KMS-11 (cell line): ENCODE measurements at regions not wholly inside any gene's neighbourhood (a gene's known extent, or its start where the extent isn't known, plus 50 kb on each side); places are given as distances from the start of the nearest gene placed in this dataset.

ENCODE experiments used
- H2AFZ ChIP-seq: fragments of 200-600 bp; sonication (generic); 2 replicates; pipeline ENCODE4 v1.6.1; 2016; ENCODE audit warnings: antibody characterized with exemption, mixed run types, low read depth
- H3K27ac ChIP-seq: fragments of 200-600 bp; sonication (generic); 2 replicates; pipeline ENCODE4 v1.6.1; 2016; ENCODE audit warnings: mild to moderate bottlenecking, mixed run types
- H3K27me3 ChIP-seq: fragments of 200-600 bp; sonication (generic); 2 replicates; pipeline ENCODE4 v1.6.1; 2017; ENCODE audit warnings: mild to moderate bottlenecking, low read depth, mixed run types, moderate library complexity; ENCODE audit not compliant: insufficient read depth
- H3K36me3 ChIP-seq: fragments of 200-600 bp; sonication (generic); 2 replicates; pipeline ENCODE4 v1.6.1; 2017; ENCODE audit warnings: mild to moderate bottlenecking, mixed run types; ENCODE audit not compliant: insufficient read depth
- H3K4me1 ChIP-seq: fragments of 200-600 bp; sonication (generic); 2 replicates; pipeline ENCODE4 v1.6.1; 2016; ENCODE audit warnings: mild to moderate bottlenecking, low read depth, mixed run types; ENCODE audit not compliant: poor library complexity, severe bottlenecking
- H3K4me2 ChIP-seq: fragments of 200-600 bp; sonication (generic); 2 replicates; pipeline ENCODE4 v1.7.0; 2016; ENCODE audit warnings: mild to moderate bottlenecking, mixed run types
- H3K4me3 ChIP-seq: fragments of 200-600 bp; sonication (generic); IDR thresholded peaks from 2 replicates; pipeline ENCODE4 v1.6.1; 2017; ENCODE audit warnings: low read depth, low read length, mixed read lengths; ENCODE audit not compliant: insufficient read depth
- H3K79me2 ChIP-seq: fragments of 200-600 bp; sonication (generic); 2 replicates; pipeline ENCODE4 v1.6.1; 2016; ENCODE audit warnings: low read depth, mixed run types; ENCODE audit not compliant: insufficient read depth
- H3K9ac ChIP-seq: fragments of 200-600 bp; sonication (generic); 2 replicates; pipeline ENCODE4 v1.6.1; 2016; ENCODE audit warnings: mild to moderate bottlenecking, mixed run types
- H4K20me1 ChIP-seq: fragments of 200-600 bp; sonication (generic); 2 replicates; pipeline ENCODE4 v1.6.1; 2016; ENCODE audit warnings: mild to moderate bottlenecking, mixed run types; ENCODE audit not compliant: insufficient read depth
- TF ChIP-seq, protein P1 (sequence below): fragments of 200-600 bp; sonication (generic); conservative IDR thresholded peaks from 2 replicates; pipeline ENCODE4 v1.6.1; 2017; ENCODE audit warnings: low read depth, mild to moderate bottlenecking, antibody characterized with exemption, low read length, moderate library complexity, mixed read lengths

DNA sequence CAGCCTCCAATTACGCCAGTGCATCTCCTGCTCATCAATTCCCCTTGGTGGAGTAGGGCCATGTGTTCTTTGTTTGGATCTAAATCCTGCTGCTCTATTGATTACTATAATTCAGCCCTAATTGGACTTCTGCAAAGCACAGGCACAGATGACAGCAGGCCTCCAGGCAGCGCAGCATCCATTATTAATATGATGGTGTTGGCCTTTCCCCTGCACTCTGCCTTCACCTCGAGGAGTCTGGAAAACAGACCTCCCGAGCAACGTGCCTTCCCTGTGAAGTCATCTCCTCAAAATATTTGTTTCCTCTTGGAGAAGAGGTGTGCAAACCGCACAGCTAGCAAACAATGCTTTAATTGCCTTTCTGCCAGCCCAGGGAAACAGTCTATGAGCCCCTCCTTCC lies 92.5 kb downstream of the UQCRFS1 start:
- H4K20me1 ChIP-seq, result no peaks in the 10 kb centered on the region
- no peak overlapping the region for H2AFZ ChIP-seq
- H3K4me3 ChIP-seq, result no peak overlapping the region
- TF ChIP-seq, protein P1, sequence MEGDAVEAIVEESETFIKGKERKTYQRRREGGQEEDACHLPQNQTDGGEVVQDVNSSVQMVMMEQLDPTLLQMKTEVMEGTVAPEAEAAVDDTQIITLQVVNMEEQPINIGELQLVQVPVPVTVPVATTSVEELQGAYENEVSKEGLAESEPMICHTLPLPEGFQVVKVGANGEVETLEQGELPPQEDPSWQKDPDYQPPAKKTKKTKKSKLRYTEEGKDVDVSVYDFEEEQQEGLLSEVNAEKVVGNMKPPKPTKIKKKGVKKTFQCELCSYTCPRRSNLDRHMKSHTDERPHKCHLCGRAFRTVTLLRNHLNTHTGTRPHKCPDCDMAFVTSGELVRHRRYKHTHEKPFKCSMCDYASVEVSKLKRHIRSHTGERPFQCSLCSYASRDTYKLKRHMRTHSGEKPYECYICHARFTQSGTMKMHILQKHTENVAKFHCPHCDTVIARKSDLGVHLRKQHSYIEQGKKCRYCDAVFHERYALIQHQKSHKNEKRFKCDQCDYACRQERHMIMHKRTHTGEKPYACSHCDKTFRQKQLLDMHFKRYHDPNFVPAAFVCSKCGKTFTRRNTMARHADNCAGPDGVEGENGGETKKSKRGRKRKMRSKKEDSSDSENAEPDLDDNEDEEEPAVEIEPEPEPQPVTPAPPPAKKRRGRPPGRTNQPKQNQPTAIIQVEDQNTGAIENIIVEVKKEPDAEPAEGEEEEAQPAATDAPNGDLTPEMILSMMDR, result no peak
- H3K27me3 ChIP-seq, result no peaks in the 10 kb centered on the region
- no peaks in the 10 kb centered on the region for H3K4me1 ChIP-seq
- no peak overlapping the region for H3K9ac ChIP-seq
- H3K4me2 ChIP-seq, result no peak overlapping the region
- no peak overlapping the region for H3K27ac ChIP-seq
- no peaks in the 10 kb centered on the region for H3K79me2 ChIP-seq
- H3K36me3 ChIP-seq, result no peaks in the 10 kb centered on the region

DNA sequence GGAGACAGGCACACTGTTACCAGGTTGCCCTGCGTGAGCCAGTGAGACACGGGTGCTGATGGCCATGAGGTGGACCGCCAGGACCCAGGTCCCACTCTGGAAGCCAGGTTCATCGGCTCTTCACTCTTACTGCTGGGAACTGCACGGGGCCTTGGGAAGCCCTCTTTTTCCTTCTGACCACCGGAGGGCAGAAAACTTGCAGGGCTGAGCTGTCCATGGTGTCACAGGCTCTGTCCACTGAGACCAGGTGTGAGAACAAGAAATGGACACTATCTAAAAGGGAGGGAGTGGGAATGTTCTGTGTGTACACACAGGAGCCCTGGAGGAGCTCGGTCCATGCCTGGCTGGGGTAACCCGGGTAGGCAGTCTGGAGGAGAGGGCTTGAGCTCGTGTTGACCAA lies 93.4 kb downstream of the UQCRFS1 start:
- no peaks in the 10 kb centered on the region for H3K27me3 ChIP-seq
- no peaks in the 10 kb centered on the region for H3K4me1 ChIP-seq
- no peak overlapping the region for H3K4me2 ChIP-seq
- no peak overlapping the region for H2AFZ ChIP-seq
- H3K36me3 ChIP-seq, result no peaks in the 10 kb centered on the region
- H3K4me3 ChIP-seq, result no peak overlapping the region
- H3K27ac ChIP-seq, result no peak overlapping the region
- H4K20me1 ChIP-seq, result no peaks in the 10 kb centered on the region
- H3K79me2 ChIP-seq, result no peaks in the 10 kb centered on the region
- TF ChIP-seq, protein P1, result no peak
- no peak overlapping the region for H3K9ac ChIP-seq

GRCh38 chr19:29118389-29118788 lies 94.6 kb downstream of the UQCRFS1 start:
- no peaks in the 10 kb centered on the region for H3K4me1 ChIP-seq
- H3K4me3 ChIP-seq, result no peak overlapping the region
- no peaks in the 10 kb centered on the region for H3K79me2 ChIP-seq
- no peak overlapping the region for H3K27ac ChIP-seq
- H3K9ac ChIP-seq, result no peak overlapping the region
- H3K4me2 ChIP-seq, result no peak overlapping the region
- no peaks in the 10 kb centered on the region for H4K20me1 ChIP-seq
- TF ChIP-seq, protein P1, result no peak
- no peaks in the 10 kb centered on the region for H3K36me3 ChIP-seq
- no peaks in the 10 kb centered on the region for H3K27me3 ChIP-seq
- no peak overlapping the region for H2AFZ ChIP-seq

GRCh38 chr19:29117926-29118325 lies 95.0 kb downstream of the UQCRFS1 start:
- Histone ChIP-seq H3K9ac (no peak overlapping the region), H3K4me1 (no peaks in the 10 kb centered on the region), H3K27ac (no peak overlapping the region), H2AFZ (no peak overlapping the region), H4K20me1 (no peaks in the 10 kb centered on the region), H3K27me3 (no peaks in the 10 kb centered on the region), H3K36me3 (no peaks in the 10 kb centered on the region), H3K4me3 (no peak overlapping the region), H3K4me2 (no peak overlapping the region), H3K79me2 (no peaks in the 10 kb centered on the region)
- TF ChIP-seq, protein P1, result no peak
